Suprapubic skin (tissue), 4 donors: ENCODE measurements at regions not wholly inside any gene's neighbourhood (a gene's known extent, or its start where the extent isn't known, plus 50 kb on each side); places are given as distances from the start of the nearest gene placed in this dataset.

ENCODE experiments used
- DNase-seq, 2 donors: peaks; one replicate each; pipeline ENCODE4 v3.0.0-alpha.2; 2019; ENCODE audit warnings: low spot score in 2 of 2
- H3K27ac ChIP-seq: fragments of 200-600 bp; sonication (generic); one replicate; pipeline ENCODE4 v1.5.1; 2019
- H3K27me3 ChIP-seq: fragments of 200-600 bp; sonication (generic); one replicate; pipeline ENCODE4 v1.5.1; 2019
- H3K36me3 ChIP-seq: fragments of 200-600 bp; sonication (generic); one replicate; pipeline ENCODE4 v1.5.1; 2019
- H3K4me1 ChIP-seq: fragments of 200-600 bp; sonication (generic); one replicate; pipeline ENCODE4 v1.5.1; 2019
- H3K4me3 ChIP-seq: fragments of 200-600 bp; sonication (generic); one replicate; pipeline ENCODE4 v1.5.1; 2019; ENCODE audit warnings: mild to moderate bottlenecking
- H3K9me3 ChIP-seq: fragments of 200-600 bp; sonication (generic); one replicate; pipeline ENCODE4 v1.5.1; 2019
- EP300 ChIP-seq: sonication (generic); formaldehyde crosslinking; IDR thresholded peaks from one replicate; pipeline ENCODE4 v1.6.1; 2017; ENCODE audit warnings: antibody characterized with exemption
- POLR2A ChIP-seq, 2 donors: fragments of 450-650 bp; IDR thresholded peaks; one replicate each; pipeline ENCODE4 v1.6.1; 2017; ENCODE audit warnings: antibody characterized with exemption in 2 of 2, mild to moderate bottlenecking in 2 of 2, moderate library complexity in 2 of 2
- POLR2AphosphoS5 ChIP-seq, 3 donors: sonication (generic); formaldehyde crosslinking; IDR thresholded peaks; one replicate each; pipeline ENCODE4 v1.6.1; 2017; ENCODE audit warnings: antibody characterized with exemption in 3 of 3
- WGBS: methylation state at CpG from one replicate; pipeline ENCODE4 v1.1.5; 2018; 5-methylcytosine and 5-hydroxymethylcytosine counted together
- TF ChIP-seq, protein P1 (sequence below), 2 donors: fragments of 200-600 bp in 1 of 2; fragments of 450-650 bp in 1 of 2; sonication (generic) in 1 of 2; IDR thresholded peaks; one replicate each; pipeline ENCODE4 v1.5.1; 2016 to 2019; ENCODE audit warnings: antibody characterized with exemption in 2 of 2, mild to moderate bottlenecking in 1 of 2, moderate library complexity in 1 of 2

- Histone ChIP-seq H3K9me3 (no peaks in the 10 kb centered on the region), H3K36me3 (no peaks in the 10 kb centered on the region), H3K4me3 (no peak overlapping the region), H3K27ac (no peak overlapping the region), H3K27me3 (no peaks in the 10 kb centered on the region), H3K4me1 (peaks cover 2% of the 10 kb centered on the region)
- DNase-seq, result no peak
- WGBS, result 91% methylated on average over 3 of the region's 3 CpGs
- TF ChIP-seq POLR2AphosphoS5 (IDR thresholded peaks at IDR 0.05) (no peak), POLR2A (IDR thresholded peaks at IDR 0.05) (no peak), EP300 (no peak)
- TF ChIP-seq, protein P1, sequence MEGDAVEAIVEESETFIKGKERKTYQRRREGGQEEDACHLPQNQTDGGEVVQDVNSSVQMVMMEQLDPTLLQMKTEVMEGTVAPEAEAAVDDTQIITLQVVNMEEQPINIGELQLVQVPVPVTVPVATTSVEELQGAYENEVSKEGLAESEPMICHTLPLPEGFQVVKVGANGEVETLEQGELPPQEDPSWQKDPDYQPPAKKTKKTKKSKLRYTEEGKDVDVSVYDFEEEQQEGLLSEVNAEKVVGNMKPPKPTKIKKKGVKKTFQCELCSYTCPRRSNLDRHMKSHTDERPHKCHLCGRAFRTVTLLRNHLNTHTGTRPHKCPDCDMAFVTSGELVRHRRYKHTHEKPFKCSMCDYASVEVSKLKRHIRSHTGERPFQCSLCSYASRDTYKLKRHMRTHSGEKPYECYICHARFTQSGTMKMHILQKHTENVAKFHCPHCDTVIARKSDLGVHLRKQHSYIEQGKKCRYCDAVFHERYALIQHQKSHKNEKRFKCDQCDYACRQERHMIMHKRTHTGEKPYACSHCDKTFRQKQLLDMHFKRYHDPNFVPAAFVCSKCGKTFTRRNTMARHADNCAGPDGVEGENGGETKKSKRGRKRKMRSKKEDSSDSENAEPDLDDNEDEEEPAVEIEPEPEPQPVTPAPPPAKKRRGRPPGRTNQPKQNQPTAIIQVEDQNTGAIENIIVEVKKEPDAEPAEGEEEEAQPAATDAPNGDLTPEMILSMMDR (IDR thresholded peaks at IDR 0.05), result no peak
Observed at GRCh38 chr6:105620878-105621277, 218.0 kb upstream of the PREP start.

- DNase-seq, result no peak
- Histone ChIP-seq H3K4me3 (no peak overlapping the region), H3K4me1 (no peaks in the 10 kb centered on the region), H3K36me3 (no peaks in the 10 kb centered on the region), H3K9me3 (no peaks in the 10 kb centered on the region), H3K27me3 (no peaks in the 10 kb centered on the region), H3K27ac (no peak overlapping the region)
- WGBS, result 85% methylated on average over 8 of the region's 8 CpGs
- TF ChIP-seq EP300 (no peak), POLR2A (IDR thresholded peaks at IDR 0.05) (no peak), POLR2AphosphoS5 (IDR thresholded peaks at IDR 0.05) (no peak)
- TF ChIP-seq, protein P1 (IDR thresholded peaks at IDR 0.05), result no peak
Observed at GRCh38 chr6:105619971-105620741, 217.3 kb upstream of the PREP start.

DNA sequence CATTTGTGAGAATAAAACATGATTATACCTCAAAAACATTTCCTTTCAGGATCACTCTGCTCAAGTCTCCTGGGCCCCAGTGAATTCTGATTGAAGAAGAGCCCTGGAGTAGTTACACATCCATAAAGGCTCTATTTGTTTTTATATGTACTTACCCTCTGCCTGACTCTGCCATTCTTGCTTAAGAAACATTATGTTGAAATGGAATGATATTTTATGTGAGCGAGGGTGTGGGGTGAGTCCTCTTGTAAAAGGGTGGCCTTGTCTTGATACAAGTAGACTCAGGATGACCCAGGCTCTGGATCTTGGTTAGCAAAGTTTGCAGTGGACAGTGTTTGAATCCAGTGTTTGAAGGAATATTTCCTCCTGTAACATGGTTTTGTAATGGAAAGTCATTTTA is 215.4 kb upstream of the PREP start:
- WGBS, result 57% methylated on average over 1 of the region's 1 CpG
- H3K4me3 ChIP-seq, result no peak overlapping the region
- no peaks in the 10 kb centered on the region for H3K27me3 ChIP-seq
- TF ChIP-seq, protein P1 (IDR thresholded peaks at IDR 0.05), result no peak
- TF ChIP-seq EP300 (no peak), POLR2A (IDR thresholded peaks at IDR 0.05) (no peak), POLR2AphosphoS5 (IDR thresholded peaks at IDR 0.05) (no peak)
- DNase-seq, result no peak
- no peaks in the 10 kb centered on the region for H3K9me3 ChIP-seq
- H3K27ac ChIP-seq, result no peak overlapping the region
- no peaks in the 10 kb centered on the region for H3K4me1 ChIP-seq
- no peaks in the 10 kb centered on the region for H3K36me3 ChIP-seq

GRCh38 chr6:105616521-105616920 is 213.6 kb upstream of the PREP start:
- H3K4me1 ChIP-seq, result peaks cover 10% of the 10 kb centered on the region

GRCh38 chr6:105611606-105612005 is 208.7 kb upstream of the PREP start:
- 13% methylated on average over 2 of the region's 2 CpGs for WGBS
- TF ChIP-seq EP300, result no peak
- TF ChIP-seq POLR2A (IDR thresholded peaks at IDR 0.05), result no peak
- TF ChIP-seq, protein P1 (IDR thresholded peaks at IDR 0.05), result no peak
- no peak for TF ChIP-seq POLR2AphosphoS5 (IDR thresholded peaks at IDR 0.05)
- DNase-seq, result no peak
- no peaks in the 10 kb centered on the region for H3K36me3 ChIP-seq
- no peak overlapping the region for H3K27ac ChIP-seq
- no peaks in the 10 kb centered on the region for H3K9me3 ChIP-seq
- H3K27me3 ChIP-seq, result no peaks in the 10 kb centered on the region
- no peak overlapping the region for H3K4me3 ChIP-seq
- peaks cover 10% of the 10 kb centered on the region for H3K4me1 ChIP-seq

More at GRCh38 chr6:105616521-105616920, 213.6 kb upstream of the PREP start:
- no peaks in the 10 kb centered on the region for H3K9me3 ChIP-seq
- no peaks in the 10 kb centered on the region for H3K27me3 ChIP-seq
- H3K27ac ChIP-seq, result no peak overlapping the region
- H3K36me3 ChIP-seq, result no peaks in the 10 kb centered on the region
- H3K4me3 ChIP-seq, result no peak overlapping the region
- TF ChIP-seq EP300 (no peak), POLR2AphosphoS5 (IDR thresholded peaks at IDR 0.05) (no peak)
- no peak for DNase-seq
